OCI-LY1 (cell line): ENCODE measurements at regions not wholly inside any gene's neighbourhood (a gene's known extent, or its start where the extent isn't known, plus 50 kb on each side); places are given as distances from the start of the nearest gene placed in this dataset.

Experiments
- EZH2 ChIP-seq: fragments of 200-600 bp; sonication (generic), shearing (Covaris generic); IDR thresholded peaks from 2 replicates; pipeline ENCODE4 v1.8.0; 2017; ENCODE audit warnings: borderline replicate concordance, mixed run types, mild to moderate bottlenecking, antibody characterized with exemption, low read length, moderate library complexity, mixed read lengths
- TF ChIP-seq, protein P1 (sequence below): fragments of 200-600 bp; sonication (generic), shearing (Covaris generic); IDR thresholded peaks from 2 replicates; pipeline ENCODE4 v1.5.1; 2017; ENCODE audit warnings: mild to moderate bottlenecking, antibody characterized with exemption, low read length, moderate library complexity, mixed read lengths

DNA sequence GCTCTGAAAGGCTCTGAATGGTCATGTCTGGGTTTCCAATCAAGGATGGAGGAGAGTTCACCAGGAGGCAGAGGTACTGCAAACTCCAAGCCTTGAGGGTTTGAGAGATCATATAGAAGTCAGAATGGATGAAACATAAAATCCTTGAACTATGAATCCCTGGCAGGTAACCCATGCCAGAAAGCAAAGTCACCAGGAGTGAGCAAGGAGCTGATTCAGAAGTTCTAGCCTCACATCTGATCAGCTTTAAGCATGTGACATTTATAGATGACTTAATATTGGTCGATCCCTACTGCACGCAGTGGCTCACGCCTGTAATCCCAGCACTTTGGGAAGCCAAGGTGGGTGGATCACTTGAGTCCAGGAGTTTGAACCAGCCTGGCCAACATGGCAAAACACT, 126.1 kb upstream of the MED13L start:
- TF ChIP-seq, protein P1, sequence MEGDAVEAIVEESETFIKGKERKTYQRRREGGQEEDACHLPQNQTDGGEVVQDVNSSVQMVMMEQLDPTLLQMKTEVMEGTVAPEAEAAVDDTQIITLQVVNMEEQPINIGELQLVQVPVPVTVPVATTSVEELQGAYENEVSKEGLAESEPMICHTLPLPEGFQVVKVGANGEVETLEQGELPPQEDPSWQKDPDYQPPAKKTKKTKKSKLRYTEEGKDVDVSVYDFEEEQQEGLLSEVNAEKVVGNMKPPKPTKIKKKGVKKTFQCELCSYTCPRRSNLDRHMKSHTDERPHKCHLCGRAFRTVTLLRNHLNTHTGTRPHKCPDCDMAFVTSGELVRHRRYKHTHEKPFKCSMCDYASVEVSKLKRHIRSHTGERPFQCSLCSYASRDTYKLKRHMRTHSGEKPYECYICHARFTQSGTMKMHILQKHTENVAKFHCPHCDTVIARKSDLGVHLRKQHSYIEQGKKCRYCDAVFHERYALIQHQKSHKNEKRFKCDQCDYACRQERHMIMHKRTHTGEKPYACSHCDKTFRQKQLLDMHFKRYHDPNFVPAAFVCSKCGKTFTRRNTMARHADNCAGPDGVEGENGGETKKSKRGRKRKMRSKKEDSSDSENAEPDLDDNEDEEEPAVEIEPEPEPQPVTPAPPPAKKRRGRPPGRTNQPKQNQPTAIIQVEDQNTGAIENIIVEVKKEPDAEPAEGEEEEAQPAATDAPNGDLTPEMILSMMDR = no peak
- TF ChIP-seq EZH2 = no peak
